ENCODE measurements at regions not wholly inside any gene's neighbourhood (a gene's known extent, or its start where the extent isn't known, plus 50 kb on each side); places are given as distances from the start of the nearest gene placed in this dataset.

GRCh38 chr4:78693777-78694456 lies 82.2 kb upstream of the BMP2K start:
- TF ChIP-seq CTCF (IDR thresholded peaks at IDR 0.05; ENCODE audit: insufficient read depth, low read length): no peak
- TF ChIP-seq POLR2AphosphoS5 (IDR thresholded peaks at IDR 0.05; ENCODE audit: low read depth): no peak
- TF ChIP-seq REST (IDR thresholded peaks at IDR 0.05; ENCODE audit: insufficient replicate concordance, low read depth): no peak
- no peak for TF ChIP-seq GABPA (IDR thresholded peaks at IDR 0.05; ENCODE audit: low read depth)
